GM23338 (cell line): ENCODE measurements at regions not wholly inside any gene's neighbourhood (a gene's known extent, or its start where the extent isn't known, plus 50 kb on each side); places are given as distances from the start of the nearest gene placed in this dataset.

Source experiments
- ATAC-seq: fragments of 200-7000 bp; cut with Tn5 transposase; 3 replicates; pipeline ENCODE4 v1.9.1; 2020
- DNase-seq: peaks from one replicate; pipeline ENCODE4 v3.0.0-alpha.2; 2015; ENCODE audit warnings: low spot score
- H2AFZ ChIP-seq: fragments of 200-600 bp; sonication (generic); 2 replicates; pipeline ENCODE4 v1.8.0; 2016; ENCODE audit warnings: antibody characterized with exemption, mild to moderate bottlenecking, moderate library complexity
- H3F3A ChIP-seq: fragments of 200-600 bp; sonication (generic); replicated peaks from 2 replicates; pipeline ENCODE4 v1.8.0; 2017; ENCODE audit warnings: antibody characterized with exemption, mixed run types, low read depth
- H3K27ac ChIP-seq: fragments of 200-600 bp; sonication (generic); 2 replicates; pipeline ENCODE4 v1.6.1; 2016; ENCODE audit warnings: low read depth
- H3K27me3 ChIP-seq: fragments of 200-600 bp; sonication (generic); 2 replicates; pipeline ENCODE4 v1.8.0; 2016; ENCODE audit warnings: mild to moderate bottlenecking, mixed run types, moderate library complexity; ENCODE audit not compliant: insufficient read depth
- H3K36me3 ChIP-seq: fragments of 200-600 bp; sonication (generic); 2 replicates; pipeline ENCODE4 v1.8.0; 2016; ENCODE audit warnings: mild to moderate bottlenecking; ENCODE audit not compliant: insufficient read depth
- H3K4me1 ChIP-seq: fragments of 200-600 bp; sonication (generic); 2 replicates; pipeline ENCODE4 v1.8.0; 2016; ENCODE audit warnings: mild to moderate bottlenecking, moderate library complexity; ENCODE audit not compliant: insufficient read depth
- H3K4me2 ChIP-seq: fragments of 200-600 bp; sonication (generic); 2 replicates; pipeline ENCODE4 v1.7.1; 2017; ENCODE audit warnings: mixed run types
- H3K4me3 ChIP-seq: fragments of 200-600 bp; sonication (generic); 2 replicates; pipeline ENCODE4 v1.6.1; 2016; ENCODE audit warnings: mixed run types
- H3K79me2 ChIP-seq: fragments of 200-600 bp; sonication (generic); replicated peaks from 2 replicates; pipeline ENCODE4 v1.8.0; 2017; ENCODE audit warnings: mild to moderate bottlenecking; ENCODE audit not compliant: insufficient read depth
- H3K9me2 ChIP-seq: fragments of 200-600 bp; sonication (generic); 2 replicates; pipeline ENCODE4 v1.8.0; 2017; ENCODE audit not compliant: insufficient read depth
- H4K20me1 ChIP-seq: fragments of 200-600 bp; sonication (generic); replicated peaks from 2 replicates; pipeline ENCODE4 v1.8.0; 2017; ENCODE audit warnings: mild to moderate bottlenecking; ENCODE audit not compliant: insufficient read depth
- H3K27ac Mint-ChIP-seq: 2 replicates; pipeline ENCODE4 v1.8.0; 2020; ENCODE audit warnings: inconsistent platforms, mild to moderate bottlenecking, moderate library complexity, mixed read lengths
- H3K27me3 Mint-ChIP-seq: 3 replicates; pipeline ENCODE4 v1.8.0; 2022; ENCODE audit warnings: low read depth, mild to moderate bottlenecking, moderate library complexity, mixed read lengths, inconsistent platforms; ENCODE audit not compliant: insufficient read depth, poor library complexity
- H3K36me3 Mint-ChIP-seq: 3 replicates; pipeline ENCODE4 v1.8.0; 2021; ENCODE audit warnings: low read depth, mild to moderate bottlenecking, inconsistent platforms, moderate library complexity, mixed read lengths
- H3K4me1 Mint-ChIP-seq: 3 replicates; pipeline ENCODE4 v1.8.0; 2020; ENCODE audit warnings: mild to moderate bottlenecking, inconsistent platforms, mixed read lengths
- H3K4me3 Mint-ChIP-seq: 3 replicates; pipeline ENCODE4 v1.8.0; 2021; ENCODE audit warnings: moderate library complexity, mild to moderate bottlenecking, inconsistent platforms, mixed read lengths
- H3K9me3 Mint-ChIP-seq: 3 replicates; pipeline ENCODE4 v1.8.0; 2020; ENCODE audit warnings: moderate library complexity, mild to moderate bottlenecking, inconsistent platforms, mixed read lengths
- CTCF ChIP-seq, 2 experiments: fragments of 200-600 bp in 1 of 2; sonication (generic) in 1 of 2; conservative IDR thresholded peaks; 2 replicates each; pipeline versions ENCODE4 v1.5.1 to v1.6.1; 2016 to 2017; ENCODE audit warnings: antibody characterized with exemption in 2 of 2, low read depth in 2 of 2, mild to moderate bottlenecking in 2 of 2, moderate library complexity in 1 of 2
- EZH2 ChIP-seq: fragments of 200-600 bp; sonication (generic); IDR thresholded peaks from one replicate; pipeline ENCODE4 v1.8.0; 2017; ENCODE audit warnings: antibody characterized with exemption, mild to moderate bottlenecking, low read depth; ENCODE audit not compliant: unreplicated experiment
- STAT1 ChIP-seq: IDR thresholded peaks from one replicate; pipeline ENCODE4 v1.6.1; 2016; ENCODE audit warnings: antibody characterized with exemption; ENCODE audit not compliant: unreplicated experiment
- TF ChIP-seq, protein P1 (sequence below): fragments of 250-450 bp; sonication (Bioruptor Pico); IDR thresholded peaks from 2 replicates; pipeline ENCODE4 v1.5.0; 2020; ENCODE audit warnings: mild to moderate bottlenecking, moderate library complexity

DNA sequence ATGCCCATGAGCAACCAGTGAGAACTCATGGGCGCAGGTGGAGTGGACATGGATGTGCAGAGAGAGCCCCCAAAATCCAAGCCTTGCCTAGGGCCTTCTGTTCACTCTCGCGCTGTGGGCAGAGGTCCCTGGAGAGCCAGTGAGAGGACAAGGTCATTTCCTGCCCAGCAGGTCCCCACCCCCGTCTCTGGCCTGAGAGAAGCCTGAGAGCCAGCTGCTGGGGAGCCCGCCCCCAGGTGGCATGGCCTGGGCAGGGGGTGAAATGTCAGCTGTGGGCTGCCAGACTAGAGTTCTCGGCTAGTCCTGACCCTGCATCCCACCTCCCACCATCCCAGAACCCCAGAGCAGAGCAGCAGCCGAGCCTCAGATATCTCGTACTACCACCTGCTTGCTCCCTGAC lies 85.3 kb downstream of the BARX1 start (continued):
- TF ChIP-seq, protein P1, sequence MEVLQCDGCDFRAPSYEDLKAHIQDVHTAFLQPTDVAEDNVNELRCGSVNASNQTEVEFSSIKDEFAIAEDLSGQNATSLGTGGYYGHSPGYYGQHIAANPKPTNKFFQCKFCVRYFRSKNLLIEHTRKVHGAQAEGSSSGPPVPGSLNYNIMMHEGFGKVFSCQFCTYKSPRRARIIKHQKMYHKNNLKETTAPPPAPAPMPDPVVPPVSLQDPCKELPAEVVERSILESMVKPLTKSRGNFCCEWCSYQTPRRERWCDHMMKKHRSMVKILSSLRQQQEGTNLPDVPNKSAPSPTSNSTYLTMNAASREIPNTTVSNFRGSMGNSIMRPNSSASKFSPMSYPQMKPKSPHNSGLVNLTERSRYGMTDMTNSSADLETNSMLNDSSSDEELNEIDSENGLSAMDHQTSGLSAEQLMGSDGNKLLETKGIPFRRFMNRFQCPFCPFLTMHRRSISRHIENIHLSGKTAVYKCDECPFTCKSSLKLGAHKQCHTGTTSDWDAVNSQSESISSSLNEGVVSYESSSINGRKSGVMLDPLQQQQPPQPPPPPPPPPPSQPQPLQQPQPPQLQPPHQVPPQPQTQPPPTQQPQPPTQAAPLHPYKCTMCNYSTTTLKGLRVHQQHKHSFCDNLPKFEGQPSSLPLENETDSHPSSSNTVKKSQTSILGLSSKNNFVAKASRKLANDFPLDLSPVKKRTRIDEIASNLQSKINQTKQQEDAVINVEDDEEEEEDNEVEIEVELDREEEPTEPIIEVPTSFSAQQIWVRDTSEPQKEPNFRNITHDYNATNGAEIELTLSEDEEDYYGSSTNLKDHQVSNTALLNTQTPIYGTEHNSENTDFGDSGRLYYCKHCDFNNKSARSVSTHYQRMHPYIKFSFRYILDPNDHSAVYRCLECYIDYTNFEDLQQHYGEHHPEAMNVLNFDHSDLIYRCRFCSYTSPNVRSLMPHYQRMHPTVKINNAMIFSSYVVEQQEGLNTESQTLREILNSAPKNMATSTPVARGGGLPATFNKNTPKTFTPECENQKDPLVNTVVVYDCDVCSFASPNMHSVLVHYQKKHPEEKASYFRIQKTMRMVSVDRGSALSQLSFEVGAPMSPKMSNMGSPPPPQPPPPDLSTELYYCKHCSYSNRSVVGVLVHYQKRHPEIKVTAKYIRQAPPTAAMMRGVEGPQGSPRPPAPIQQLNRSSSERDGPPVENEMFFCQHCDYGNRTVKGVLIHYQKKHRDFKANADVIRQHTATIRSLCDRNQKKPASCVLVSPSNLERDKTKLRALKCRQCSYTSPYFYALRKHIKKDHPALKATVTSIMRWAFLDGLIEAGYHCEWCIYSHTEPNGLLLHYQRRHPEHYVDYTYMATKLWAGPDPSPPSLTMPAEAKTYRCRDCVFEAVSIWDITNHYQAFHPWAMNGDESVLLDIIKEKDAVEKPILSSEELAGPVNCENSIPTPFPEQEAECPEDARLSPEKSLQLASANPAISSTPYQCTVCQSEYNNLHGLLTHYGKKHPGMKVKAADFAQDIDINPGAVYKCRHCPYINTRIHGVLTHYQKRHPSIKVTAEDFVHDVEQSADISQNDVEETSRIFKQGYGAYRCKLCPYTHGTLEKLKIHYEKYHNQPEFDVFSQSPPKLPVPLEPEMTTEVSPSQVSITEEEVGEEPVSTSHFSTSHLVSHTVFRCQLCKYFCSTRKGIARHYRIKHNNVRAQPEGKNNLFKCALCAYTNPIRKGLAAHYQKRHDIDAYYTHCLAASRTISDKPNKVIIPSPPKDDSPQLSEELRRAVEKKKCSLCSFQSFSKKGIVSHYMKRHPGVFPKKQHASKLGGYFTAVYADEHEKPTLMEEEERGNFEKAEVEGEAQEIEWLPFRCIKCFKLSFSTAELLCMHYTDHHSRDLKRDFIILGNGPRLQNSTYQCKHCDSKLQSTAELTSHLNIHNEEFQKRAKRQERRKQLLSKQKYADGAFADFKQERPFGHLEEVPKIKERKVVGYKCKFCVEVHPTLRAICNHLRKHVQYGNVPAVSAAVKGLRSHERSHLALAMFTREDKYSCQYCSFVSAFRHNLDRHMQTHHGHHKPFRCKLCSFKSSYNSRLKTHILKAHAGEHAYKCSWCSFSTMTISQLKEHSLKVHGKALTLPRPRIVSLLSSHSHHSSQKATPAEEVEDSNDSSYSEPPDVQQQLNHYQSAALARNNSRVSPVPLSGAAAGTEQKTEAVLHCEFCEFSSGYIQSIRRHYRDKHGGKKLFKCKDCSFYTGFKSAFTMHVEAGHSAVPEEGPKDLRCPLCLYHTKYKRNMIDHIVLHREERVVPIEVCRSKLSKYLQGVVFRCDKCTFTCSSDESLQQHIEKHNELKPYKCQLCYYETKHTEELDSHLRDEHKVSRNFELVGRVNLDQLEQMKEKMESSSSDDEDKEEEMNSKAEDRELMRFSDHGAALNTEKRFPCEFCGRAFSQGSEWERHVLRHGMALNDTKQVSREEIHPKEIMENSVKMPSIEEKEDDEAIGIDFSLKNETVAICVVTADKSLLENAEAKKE (CRISPR knock-in tag), result no peak
- TF ChIP-seq CTCF (conservative IDR thresholded peaks at IDR 0.05; ENCODE audit: low read depth in 2 of 2), result peak in 1 of 2 experiments; percentile 29; a peak in 2 of 4 replicates

DNA sequence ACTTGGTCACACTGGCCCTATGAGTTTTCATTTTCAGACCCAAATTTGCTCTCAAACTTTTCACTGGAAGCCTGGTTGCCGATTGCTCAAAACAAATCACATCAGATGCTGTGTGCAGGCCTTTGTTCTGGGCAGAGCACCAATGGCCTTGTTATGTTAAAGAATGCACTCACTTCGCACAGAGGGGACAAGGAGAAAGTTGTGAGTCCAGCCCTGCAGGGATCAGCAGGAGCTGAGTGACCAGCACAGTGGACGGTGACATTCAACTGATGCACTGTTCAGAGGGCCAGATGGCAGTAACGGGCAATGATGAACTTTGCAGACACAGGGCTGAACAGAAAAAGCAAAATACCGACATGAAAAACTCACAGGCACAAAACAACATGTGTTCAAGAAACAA lies 86.1 kb downstream of the BARX1 start:
- Mint-ChIP-seq H3K27ac (no peak overlapping the region), H3K36me3 (peaks cover 5% of the 10 kb centered on the region), H3K4me3 (no peak overlapping the region; the same call in 2 of the 3 replicates), H3K4me1 (peaks cover 22% of the 10 kb centered on the region), H3K27me3 (peaks cover 1% of the 10 kb centered on the region), H3K9me3 (peaks cover 14% of the 10 kb centered on the region)
- no peaks in the 10 kb centered on the region for H4K20me1 ChIP-seq
- no peaks in the 10 kb centered on the region for H3K9me2 ChIP-seq
- H3K27ac ChIP-seq, result no peak overlapping the region
- no peak overlapping the region for H3K4me3 ChIP-seq
- H3K4me1 ChIP-seq, result peaks cover 15% of the 10 kb centered on the region; the same call in 1 of the 2 replicates
- H3F3A ChIP-seq, result no peaks in the 10 kb centered on the region
- H3K79me2 ChIP-seq, result no peaks in the 10 kb centered on the region
- ATAC-seq (peak; percentile 36), DNase-seq (no peak)
- H3K36me3 ChIP-seq, result 0 out of 2 replicates have a peak, but pooled peaks cover 5% of the 10 kb centered on the region
- no peaks in the 10 kb centered on the region for H3K27me3 ChIP-seq
- peak overlapping the region; percentile 89 for H2AFZ ChIP-seq
- H3K4me2 ChIP-seq, result peak overlapping the region; percentile 49; the same call in 1 of the 2 replicates
- TF ChIP-seq STAT1, result no peak
- TF ChIP-seq, protein P1 (CRISPR knock-in tag), result no peak
- TF ChIP-seq CTCF (conservative IDR thresholded peaks at IDR 0.05; ENCODE audit: low read depth in 2 of 2), result no peak
- no peak for TF ChIP-seq EZH2
